ENCODE measurements at regions not wholly inside any gene's neighbourhood (a gene's known extent, or its start where the extent isn't known, plus 50 kb on each side); places are given as distances from the start of the nearest gene placed in this dataset.

- DNase-seq (ENCODE audit: low read depth in 2 of 2), result no peak
Observed at GRCh38 chr6:12221856-12222255, 68.3 kb upstream of the EDN1 start.

- no peak for DNase-seq (ENCODE audit: low read depth in 2 of 2)
Observed at GRCh38 chr6:12222405-12223366, 67.5 kb upstream of the EDN1 start.

GRCh38 chr6:12223383-12223782 lies 66.8 kb upstream of the EDN1 start:
- DNase-seq (ENCODE audit: low read depth in 2 of 2), result no peak

- no peak for DNase-seq (ENCODE audit: low read depth in 2 of 2)
Observed at GRCh38 chr6:12224251-12224650, 65.9 kb upstream of the EDN1 start.

- no peak for DNase-seq (ENCODE audit: low read depth in 2 of 2)
Observed at GRCh38 chr6:12228447-12229146, 61.6 kb upstream of the EDN1 start.

- DNase-seq (ENCODE audit: low read depth in 2 of 2), result no peak
Observed at GRCh38 chr6:12229332-12229731, 60.8 kb upstream of the EDN1 start.

GRCh38 chr6:12230523-12230922 lies 59.6 kb upstream of the EDN1 start:
- DNase-seq (ENCODE audit: low read depth in 2 of 2), result no peak

GRCh38 chr6:12232339-12232738 lies 57.8 kb upstream of the EDN1 start:
- no peak for DNase-seq (ENCODE audit: low read depth in 2 of 2)

GRCh38 chr6:12232821-12233220 lies 57.3 kb upstream of the EDN1 start:
- DNase-seq (ENCODE audit: low read depth in 2 of 2), result no peak

- peak in 1 of 2 donors; percentile 20 for DNase-seq (ENCODE audit: low read depth in 2 of 2)
Observed at GRCh38 chr6:12233693-12234571, 56.2 kb upstream of the EDN1 start.

- no peak for DNase-seq (ENCODE audit: low read depth in 2 of 2)
Observed at GRCh38 chr6:12235341-12235740, 54.8 kb upstream of the EDN1 start.

GRCh38 chr6:12238219-12238618 lies 51.9 kb upstream of the EDN1 start:
- DNase-seq (ENCODE audit: low read depth in 2 of 2), result peak in 1 of 2 donors; percentile 3
